Esophagus mucosa (tissue), 1 donor: ENCODE measurements at regions not wholly inside any gene's neighbourhood (a gene's known extent, or its start where the extent isn't known, plus 50 kb on each side); places are given as distances from the start of the nearest gene placed in this dataset.

ENCODE experiments used
- ATAC-seq: fragments of 200-7000 bp; cut with Tn5 transposase; one replicate; pipeline ENCODE4 v1.9.1; 2020
- donor health status: DM: yes; HTN: yes; CAD: no.

DNA sequence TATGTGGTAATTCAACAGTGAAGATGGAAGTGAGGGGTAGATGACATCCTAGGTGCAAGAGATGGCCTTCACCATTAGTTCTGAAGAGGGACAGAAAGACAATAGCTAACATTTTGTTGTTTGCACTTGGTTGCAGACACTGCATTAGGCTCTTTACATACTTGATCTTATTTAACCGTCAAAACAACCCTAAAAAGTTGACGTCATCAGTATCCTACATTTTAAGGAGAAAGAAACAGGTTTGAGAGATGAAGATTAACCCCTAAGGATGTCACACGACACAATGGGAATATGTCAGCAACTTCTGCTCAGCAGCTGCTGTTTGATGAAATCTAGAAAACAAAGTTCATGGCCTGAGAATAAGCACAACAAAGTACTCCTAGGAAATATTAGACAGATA, 72.6 kb upstream of the MC3R start:
- ATAC-seq = no peak

GRCh38 chr20:56178219-56178618, 70.3 kb upstream of the MC3R start:
- ATAC-seq = no peak

DNA sequence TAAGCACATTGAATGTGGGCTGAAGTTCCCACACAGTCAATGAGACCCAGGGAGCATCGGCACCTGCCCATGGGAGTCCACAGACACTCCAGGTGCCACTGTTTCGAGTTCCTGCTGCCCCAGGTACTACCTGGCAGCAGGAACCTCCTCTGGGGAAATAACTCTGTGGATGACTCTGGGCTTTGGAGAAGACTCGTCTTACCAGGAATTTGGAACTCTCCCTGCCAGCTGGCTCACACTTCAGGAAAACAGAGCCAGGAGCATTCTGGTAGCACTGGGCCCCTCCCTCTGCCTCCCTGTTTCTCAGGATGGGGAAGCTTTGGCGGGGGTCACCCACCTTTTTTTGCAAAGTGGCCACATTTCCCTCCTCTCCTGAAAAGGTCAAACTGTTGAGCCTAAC, 69.5 kb upstream of the MC3R start:
- ATAC-seq = no peak

GRCh38 chr20:56181583-56181982, 66.9 kb upstream of the MC3R start:
- no peak for ATAC-seq

DNA sequence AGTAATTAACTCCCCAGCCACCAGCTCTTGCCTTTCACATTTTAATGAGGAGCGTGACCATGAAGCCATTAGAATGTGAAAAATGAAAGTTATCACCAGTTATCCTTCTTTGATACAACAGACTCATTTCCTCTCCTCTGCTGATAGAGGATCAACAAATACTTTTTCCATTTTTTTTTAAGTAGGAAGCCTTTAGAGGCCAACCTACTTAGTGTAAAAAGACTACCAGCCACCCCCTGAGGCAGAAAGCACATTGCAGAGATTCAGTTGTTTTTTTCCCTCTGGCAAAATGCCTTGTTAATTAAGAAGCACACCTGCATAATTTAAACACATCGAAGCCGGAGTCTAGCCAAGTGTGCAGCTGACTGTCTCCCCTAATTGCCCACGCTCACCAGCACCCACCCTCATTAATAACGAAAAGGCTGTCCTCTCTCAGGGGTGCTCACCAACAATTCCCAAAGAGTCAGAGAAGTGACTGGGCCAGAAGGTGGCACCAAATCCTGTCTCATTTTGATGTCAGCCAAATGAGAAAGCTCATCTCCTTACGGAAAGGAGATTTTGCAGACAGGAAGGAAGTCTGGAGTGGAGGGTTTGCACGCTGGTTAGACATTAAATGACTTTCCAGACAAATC, 60.9 kb upstream of the MC3R start:
- ATAC-seq = no peak

DNA sequence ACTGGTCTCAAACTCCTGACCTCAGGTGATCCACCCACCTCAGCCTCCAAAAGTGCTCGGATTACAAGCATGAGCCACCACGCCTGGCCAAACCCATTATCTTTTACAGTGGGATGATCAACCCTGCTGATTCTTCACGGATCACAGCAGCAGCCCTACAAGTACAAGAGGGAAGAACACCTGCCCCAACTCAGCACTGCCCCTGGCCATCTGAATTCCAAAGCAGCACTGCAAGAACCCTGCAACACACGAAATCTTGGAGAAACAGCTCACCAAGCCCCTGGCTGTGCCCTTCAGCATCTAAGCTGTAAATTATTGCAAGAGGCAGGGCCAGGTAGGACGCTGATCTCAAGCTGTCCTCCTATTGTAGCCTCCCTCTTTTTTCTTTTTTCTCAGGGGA, 54.5 kb upstream of the MC3R start:
- ATAC-seq = no peak

DNA sequence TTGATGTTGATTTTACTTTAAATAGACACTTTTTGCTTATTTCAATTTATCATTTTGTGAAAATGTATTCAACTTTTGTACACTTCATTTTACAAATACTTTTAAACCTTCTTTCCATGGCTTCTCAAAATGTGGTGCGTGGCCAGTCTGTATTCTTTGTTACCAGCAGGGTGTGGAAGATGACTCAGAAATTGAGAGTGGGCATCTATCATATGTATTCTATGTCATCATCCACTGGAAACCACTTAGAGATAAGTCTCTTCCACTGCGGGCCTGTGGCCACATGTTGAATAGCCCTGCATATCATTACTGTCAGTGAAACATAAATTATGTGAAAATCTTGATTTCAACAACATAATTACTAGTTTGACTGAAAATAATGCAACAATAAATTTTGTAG, 52.6 kb upstream of the MC3R start:
- ATAC-seq = peak; percentile 50
